CD4-positive, alpha-beta memory T cell (primary cell): ENCODE measurements at regions not wholly inside any gene's neighbourhood (a gene's known extent, or its start where the extent isn't known, plus 50 kb on each side); places are given as distances from the start of the nearest gene placed in this dataset.

Source experiments
- CTCF ChIA-PET: fragments of 350-600 bp; sonication (Branson Sonifier 250); formaldehyde crosslinking; loops from one replicate; lab custom pipeline; 2021; ENCODE audit warnings: inconsistent platforms; ENCODE audit not compliant: partially characterized antibody; lab: Charles Lee
- POLR2A ChIA-PET: fragments of 350-600 bp; sonication (Branson Sonifier 250); formaldehyde crosslinking; loops from one replicate; lab custom pipeline; 2021; ENCODE audit not compliant: partially characterized antibody; lab: Charles Lee
- DNase-seq, 5 donors: peaks; one replicate each; pipeline versions ENCODE4 v3.0.0 to v3.0.0-alpha.2; 2020 to 2022; ENCODE audit warnings: mixed read lengths in 1 of 5
- H3K27ac ChIP-seq: one replicate; pipeline ENCODE4 v1.7.0; 2013; ENCODE audit warnings: low read depth, low read length
- H3K27me3 ChIP-seq: 2 replicates; pipeline ENCODE4 v1.7.0; 2013; ENCODE audit warnings: mild to moderate bottlenecking, low read length, moderate library complexity; ENCODE audit not compliant: insufficient read depth
- H3K36me3 ChIP-seq: 2 replicates; pipeline ENCODE4 v1.7.0; 2013; ENCODE audit warnings: mild to moderate bottlenecking, low read length, moderate library complexity; ENCODE audit not compliant: insufficient read depth
- H3K4me1 ChIP-seq: 2 replicates; pipeline ENCODE4 v1.7.0; 2013; ENCODE audit warnings: mild to moderate bottlenecking, low read length, moderate library complexity; ENCODE audit not compliant: insufficient read depth
- H3K4me3 ChIP-seq, 2 donors: one replicate each; pipeline ENCODE4 v1.7.0; 2013; ENCODE audit warnings: low read length in 2 of 2, mild to moderate bottlenecking in 1 of 2
- H3K9me3 ChIP-seq, 2 donors: one replicate each; pipeline ENCODE4 v1.7.0; 2013; ENCODE audit warnings: low read length in 2 of 2, control low read depth in 1 of 2; ENCODE audit not compliant: control insufficient read depth in 1 of 2
- H3K27ac Mint-ChIP-seq, 7 donors: one replicate each; pipeline ENCODE4 v1.8.0; 2020 to 2021; ENCODE audit warnings: mixed read lengths in 7 of 7, mild to moderate bottlenecking in 6 of 7, inconsistent platforms in 3 of 7, moderate library complexity in 3 of 7
- H3K27me3 Mint-ChIP-seq, 2 donors: one replicate each; pipeline ENCODE4 v1.8.0; 2020 to 2021; ENCODE audit warnings: mixed read lengths in 2 of 2
- H3K36me3 Mint-ChIP-seq, 2 donors: one replicate each; pipeline ENCODE4 v1.8.0; 2020 to 2021; ENCODE audit warnings: mixed read lengths in 2 of 2, inconsistent platforms in 1 of 2, mild to moderate bottlenecking in 1 of 2
- H3K4me1 Mint-ChIP-seq, 4 donors: one replicate each; pipeline ENCODE4 v1.8.0; 2020 to 2021; ENCODE audit warnings: mixed read lengths in 4 of 4, mild to moderate bottlenecking in 1 of 4
- H3K4me3 Mint-ChIP-seq, 8 donors: one replicate each; pipeline ENCODE4 v1.8.0; 2020 to 2021; ENCODE audit warnings: mixed read lengths in 8 of 8, mild to moderate bottlenecking in 7 of 8, moderate library complexity in 6 of 8, inconsistent platforms in 3 of 8
- H3K9me3 Mint-ChIP-seq, 8 donors: one replicate each; pipeline ENCODE4 v1.8.0; 2020 to 2021; ENCODE audit warnings: mixed read lengths in 8 of 8, mild to moderate bottlenecking in 5 of 8, inconsistent platforms in 3 of 8, moderate library complexity in 1 of 8
- intact Hi-C: fragments of 100-400 bp; cut with micrococcal nuclease; formaldehyde crosslinking; loops from one replicate; pipeline ENCODE4 v1.15.1; 2023

DNA sequence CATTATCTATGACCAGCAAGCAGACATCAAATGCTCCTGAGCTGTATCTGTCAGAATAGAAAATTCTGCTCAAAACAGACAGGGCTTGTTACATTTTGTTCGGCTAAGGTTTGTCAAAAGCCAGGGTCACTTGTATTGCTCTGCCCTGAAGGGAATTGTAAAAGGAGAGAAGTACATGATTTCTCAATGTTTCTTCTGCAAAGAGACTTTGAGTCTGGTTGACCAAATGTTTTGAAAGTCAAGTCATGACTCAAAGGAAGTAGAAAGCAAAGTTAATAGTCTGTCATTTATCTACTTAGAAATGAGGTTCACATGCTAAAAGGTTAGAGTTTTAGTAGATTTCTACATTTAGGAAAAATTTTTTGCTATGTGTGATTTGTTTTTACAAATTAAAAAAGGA is 1624.1 kb upstream of the ZEB2 start:
- ChIA-PET CTCF (no interaction called here), POLR2A (no interaction called here)
- Histone ChIP-seq H3K27me3 (no peaks in the 10 kb centered on the region), H3K4me1 (no peaks in the 10 kb centered on the region), H3K4me3 (no peak overlapping the region), H3K27ac (no peak overlapping the region), H3K9me3 (peaks cover 0 to 3% of the 10 kb centered on the region in 2 donors), H3K36me3 (no peaks in the 10 kb centered on the region)
- Mint-ChIP-seq H3K36me3 (no peaks in the 10 kb centered on the region), H3K27ac (no peak overlapping the region), H3K27me3 (no peaks in the 10 kb centered on the region), H3K9me3 (peaks cover 0 to 10% (median 2%) of the 10 kb centered on the region in 8 donors), H3K4me1 (no peaks in the 10 kb centered on the region), H3K4me3 (no peak overlapping the region)
- intact Hi-C loops: no loop called here
- no peak for DNase-seq

DNA sequence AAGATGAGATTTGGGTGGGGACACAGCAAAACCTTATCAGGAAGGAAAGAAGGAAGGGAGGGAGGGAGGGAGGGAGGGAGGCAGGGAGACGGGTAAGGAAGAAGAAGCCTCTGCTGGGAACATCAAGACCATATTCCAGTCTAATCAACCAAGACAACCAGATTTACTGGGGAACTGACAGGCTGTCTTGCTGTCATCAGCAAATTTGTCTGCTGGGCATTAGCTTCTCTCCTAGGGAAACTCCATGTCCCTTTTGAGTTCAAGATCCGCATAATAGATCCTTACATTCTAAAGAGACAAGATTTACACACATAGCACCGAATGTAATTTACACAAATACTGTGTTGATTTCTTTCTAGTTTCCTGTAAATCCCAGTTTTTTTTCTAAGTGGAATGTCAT is 1618.9 kb upstream of the ZEB2 start:
- peaks cover 0 to 3% of the 10 kb centered on the region in 2 donors for H3K9me3 ChIP-seq
- H3K27me3 Mint-ChIP-seq: no peaks in the 10 kb centered on the region
- H3K9me3 Mint-ChIP-seq: peaks cover 0 to 6% (median 4%) of the 10 kb centered on the region in 8 donors
- H3K27ac ChIP-seq: no peak overlapping the region
- H3K27me3 ChIP-seq: no peaks in the 10 kb centered on the region
- H3K27ac Mint-ChIP-seq: no peak overlapping the region
- H3K4me1 ChIP-seq: no peaks in the 10 kb centered on the region
- H3K4me3 Mint-ChIP-seq: no peak overlapping the region
- intact Hi-C loops: no loop called here
- no peak for DNase-seq
- no peaks in the 10 kb centered on the region for H3K4me1 Mint-ChIP-seq
- CTCF ChIA-PET: interaction anchor here (1.4 kb wide), 1 partner anchor 18 kb away, joined by 3 read pairs; no protein-coding TSS in a partner anchor
- no peaks in the 10 kb centered on the region for H3K36me3 ChIP-seq
- H3K36me3 Mint-ChIP-seq: no peaks in the 10 kb centered on the region
- H3K4me3 ChIP-seq: no peak overlapping the region
- POLR2A ChIA-PET: no interaction called here

DNA sequence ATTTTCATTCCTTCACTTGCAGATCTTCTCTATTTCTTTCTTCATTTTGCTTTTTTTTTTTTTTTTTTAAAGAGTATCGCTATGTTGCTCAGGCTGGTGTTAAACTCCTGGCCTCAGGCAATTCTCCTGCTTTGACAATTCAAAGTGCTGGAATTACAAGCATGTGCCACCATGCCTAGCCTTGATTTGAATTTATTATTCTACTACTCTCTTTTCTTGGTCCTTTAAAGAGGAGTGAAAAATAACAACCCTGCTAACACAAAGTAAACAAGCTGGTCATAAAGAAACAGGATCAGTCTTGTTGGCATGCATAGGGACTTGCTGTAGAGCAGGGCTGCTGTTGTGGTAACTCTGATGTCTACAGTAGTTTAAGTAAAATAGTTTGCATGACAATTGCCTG is 1615.3 kb upstream of the ZEB2 start:
- no peak overlapping the region for H3K27ac ChIP-seq

GRCh38 chr2:146131785-146132184 is 1611.9 kb upstream of the ZEB2 start:
- Mint-ChIP-seq H3K36me3 (no peaks in the 10 kb centered on the region), H3K4me3 (no peak overlapping the region), H3K4me1 (no peaks in the 10 kb centered on the region), H3K27me3 (no peaks in the 10 kb centered on the region), H3K9me3 (peaks cover 0 to 13% (median 3%) of the 10 kb centered on the region in 8 donors), H3K27ac (no peak overlapping the region)
- Histone ChIP-seq H3K27me3 (no peaks in the 10 kb centered on the region), H3K9me3 (no peaks in the 10 kb centered on the region), H3K4me1 (no peaks in the 10 kb centered on the region), H3K36me3 (no peaks in the 10 kb centered on the region), H3K4me3 (no peak overlapping the region), H3K27ac (no peak overlapping the region)
- CTCF ChIA-PET: no interaction called here
- intact Hi-C loops: no loop called here
- no peak for DNase-seq
- POLR2A ChIA-PET: no interaction called here

More for the DNA sequence above, 1615.3 kb upstream of the ZEB2 start:
- Histone ChIP-seq H3K4me1 (no peaks in the 10 kb centered on the region), H3K36me3 (no peaks in the 10 kb centered on the region), H3K4me3 (no peak overlapping the region), H3K27me3 (no peaks in the 10 kb centered on the region), H3K9me3 (no peaks in the 10 kb centered on the region)
- intact Hi-C loops: no loop called here
- ChIA-PET CTCF (interaction anchor here (0.7 kb wide), 1 partner anchor 83 kb away, joined by 4 read pairs; no protein-coding TSS in a partner anchor), POLR2A (no interaction called here)
- H3K36me3 Mint-ChIP-seq: no peaks in the 10 kb centered on the region
- H3K27me3 Mint-ChIP-seq: no peaks in the 10 kb centered on the region
- DNase-seq: no peak
- no peak overlapping the region for H3K27ac Mint-ChIP-seq
- H3K9me3 Mint-ChIP-seq: peaks cover 0 to 10% (median 4%) of the 10 kb centered on the region in 8 donors
- H3K4me1 Mint-ChIP-seq: no peaks in the 10 kb centered on the region
- no peak overlapping the region for H3K4me3 Mint-ChIP-seq

DNA sequence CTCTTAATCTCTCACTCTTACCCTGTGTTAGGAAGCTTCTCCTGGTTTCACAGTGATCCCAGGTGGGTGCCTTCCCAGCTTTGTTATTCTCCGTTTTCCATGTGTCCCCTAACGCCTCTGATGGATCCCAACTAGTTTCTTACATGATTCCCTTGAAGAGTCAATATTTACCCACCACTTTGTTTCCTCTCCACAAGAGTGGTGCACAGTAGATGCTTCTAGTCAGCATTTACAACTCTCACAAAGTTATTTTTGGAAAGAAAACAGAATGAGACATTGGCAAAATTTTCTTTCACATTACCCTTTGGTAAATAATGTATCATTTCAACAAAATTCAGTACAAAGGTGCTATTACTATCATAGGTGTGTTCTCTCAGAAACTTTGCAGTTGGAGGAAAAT is 1611.1 kb upstream of the ZEB2 start:
- intact Hi-C loops: no loop called here
- POLR2A ChIA-PET: no interaction called here
- no peaks in the 10 kb centered on the region for H3K36me3 Mint-ChIP-seq
- Histone ChIP-seq H3K4me1 (no peaks in the 10 kb centered on the region), H3K27ac (no peak overlapping the region), H3K9me3 (no peaks in the 10 kb centered on the region), H3K27me3 (no peaks in the 10 kb centered on the region), H3K4me3 (no peak overlapping the region), H3K36me3 (no peaks in the 10 kb centered on the region)
- no peaks in the 10 kb centered on the region for H3K27me3 Mint-ChIP-seq
- H3K9me3 Mint-ChIP-seq: peaks cover 0 to 11% (median 3%) of the 10 kb centered on the region in 8 donors
- H3K27ac Mint-ChIP-seq: no peak overlapping the region
- CTCF ChIA-PET: no interaction called here
- H3K4me1 Mint-ChIP-seq: no peaks in the 10 kb centered on the region
- no peak for DNase-seq
- H3K4me3 Mint-ChIP-seq: no peak overlapping the region

DNA sequence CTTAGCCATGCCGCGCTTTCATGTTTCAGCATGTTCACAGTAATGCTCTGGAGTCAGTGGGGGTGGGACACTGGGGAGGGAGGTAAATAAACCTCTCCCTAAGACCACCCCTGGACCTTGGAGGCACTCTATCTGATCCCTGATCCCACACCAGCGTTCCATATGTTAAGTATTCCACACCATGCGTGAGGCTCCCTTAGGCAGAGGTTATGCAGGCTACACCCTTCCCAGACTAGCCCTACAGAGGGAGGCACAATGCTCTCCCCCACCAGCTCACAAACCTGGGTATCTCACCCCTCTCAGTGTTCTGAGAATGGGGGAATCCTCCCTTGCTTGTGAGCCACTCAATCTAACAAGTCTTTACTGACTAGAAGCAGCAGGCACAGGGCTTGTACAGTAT is 1610.4 kb upstream of the ZEB2 start:
- no peaks in the 10 kb centered on the region for H3K36me3 Mint-ChIP-seq
- no peak overlapping the region for H3K4me3 Mint-ChIP-seq
- POLR2A ChIA-PET: no interaction called here

DNA sequence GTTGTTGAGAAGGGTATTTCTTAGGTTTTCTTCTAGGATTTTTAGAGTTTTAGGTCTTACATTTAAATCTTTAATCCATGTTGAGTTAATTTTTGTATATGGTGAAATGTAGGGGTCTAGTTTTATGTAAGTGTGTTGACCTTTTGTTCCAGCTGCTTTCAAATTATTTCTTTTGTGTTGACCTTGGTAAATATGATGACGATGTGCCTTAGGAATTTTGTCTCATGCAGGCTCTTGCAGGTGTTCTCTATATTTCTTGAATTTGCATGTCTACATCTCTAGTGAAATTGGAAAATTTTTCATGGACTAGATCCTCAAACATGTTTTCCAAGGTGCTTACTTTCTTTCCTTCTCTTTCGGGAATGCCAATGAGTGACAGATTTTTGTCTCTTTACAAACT is 1609.3 kb upstream of the ZEB2 start:
- Mint-ChIP-seq H3K4me3 (no peak overlapping the region), H3K27ac (no peak overlapping the region)
- POLR2A ChIA-PET: no interaction called here

More for the DNA sequence above, 1610.4 kb upstream of the ZEB2 start:
- CTCF ChIA-PET: no interaction called here
- H3K9me3 Mint-ChIP-seq: peaks cover 0 to 11% (median 3%) of the 10 kb centered on the region in 8 donors
- Histone ChIP-seq H3K4me1 (no peaks in the 10 kb centered on the region), H3K36me3 (no peaks in the 10 kb centered on the region), H3K27ac (no peak overlapping the region), H3K9me3 (no peaks in the 10 kb centered on the region), H3K27me3 (no peaks in the 10 kb centered on the region), H3K4me3 (no peak overlapping the region)
- H3K27me3 Mint-ChIP-seq: no peaks in the 10 kb centered on the region
- no peak overlapping the region for H3K27ac Mint-ChIP-seq
- intact Hi-C loops: no loop called here
- no peaks in the 10 kb centered on the region for H3K4me1 Mint-ChIP-seq
- no peak for DNase-seq

GRCh38 chr2:146128216-146128615 is 1608.3 kb upstream of the ZEB2 start:
- H3K27me3 Mint-ChIP-seq: no peaks in the 10 kb centered on the region
- ChIA-PET CTCF (no interaction called here), POLR2A (no interaction called here)
- peaks cover 0 to 11% (median 3%) of the 10 kb centered on the region in 8 donors for H3K9me3 Mint-ChIP-seq
- Histone ChIP-seq H3K27ac (no peak overlapping the region), H3K4me1 (no peaks in the 10 kb centered on the region), H3K9me3 (no peaks in the 10 kb centered on the region), H3K4me3 (no peak overlapping the region), H3K27me3 (no peaks in the 10 kb centered on the region), H3K36me3 (no peaks in the 10 kb centered on the region)
- no peak for DNase-seq
- no peaks in the 10 kb centered on the region for H3K36me3 Mint-ChIP-seq
- H3K27ac Mint-ChIP-seq: no peak overlapping the region
- H3K4me3 Mint-ChIP-seq: no peak overlapping the region
- no peaks in the 10 kb centered on the region for H3K4me1 Mint-ChIP-seq
- intact Hi-C loops: no loop called here

More for the DNA sequence above, 1609.3 kb upstream of the ZEB2 start:
- no peaks in the 10 kb centered on the region for H3K4me1 ChIP-seq
- intact Hi-C loops: no loop called here
- no peaks in the 10 kb centered on the region for H3K4me1 Mint-ChIP-seq
- no peak overlapping the region for H3K27ac ChIP-seq
- no peaks in the 10 kb centered on the region for H3K27me3 ChIP-seq
- no peaks in the 10 kb centered on the region for H3K27me3 Mint-ChIP-seq
- H3K4me3 ChIP-seq: no peak overlapping the region
- CTCF ChIA-PET: no interaction called here
- peaks cover 0 to 11% (median 3%) of the 10 kb centered on the region in 8 donors for H3K9me3 Mint-ChIP-seq
- no peaks in the 10 kb centered on the region for H3K36me3 Mint-ChIP-seq
- no peaks in the 10 kb centered on the region for H3K36me3 ChIP-seq
- no peak for DNase-seq
- no peaks in the 10 kb centered on the region for H3K9me3 ChIP-seq
